Vagina (tissue), 2 donors: ENCODE measurements at regions not wholly inside any gene's neighbourhood (a gene's known extent, or its start where the extent isn't known, plus 50 kb on each side); places are given as distances from the start of the nearest gene placed in this dataset.

ENCODE experiments used
- DNase-seq, 2 donors: peaks; one replicate each; pipeline ENCODE4 v3.0.0-alpha.2; 2017; ENCODE audit errors: extremely low spot score in 2 of 2
- H3K27ac ChIP-seq: fragments of 200-600 bp; sonication (generic); one replicate; pipeline ENCODE4 v1.5.1; 2019
- H3K27me3 ChIP-seq: fragments of 200-600 bp; sonication (generic); one replicate; pipeline ENCODE4 v1.5.1; 2019
- H3K36me3 ChIP-seq, 2 donors: fragments of 200-600 bp; sonication (generic); one replicate each; pipeline ENCODE4 v1.5.1; 2017 to 2019
- H3K4me1 ChIP-seq: fragments of 200-600 bp; sonication (generic); one replicate; pipeline ENCODE4 v1.5.1; 2019
- H3K4me3 ChIP-seq, 2 donors: fragments of 200-600 bp; sonication (generic); 1 replicate in 1 of 2; 2 replicates in 1 of 2; pipeline ENCODE4 v1.5.1; 2016 to 2019
- H3K9me3 ChIP-seq: fragments of 200-600 bp; sonication (generic); one replicate; pipeline ENCODE4 v1.5.1; 2019
- CTCF ChIP-seq, 3 experiments: fragments of 450-650 bp in 2 of 3; fragments of 200-600 bp in 1 of 3; sonication (generic) in 1 of 3; IDR thresholded peaks; one replicate each; pipeline ENCODE4 v1.5.1; 2017 to 2019; ENCODE audit warnings: antibody characterized with exemption in 3 of 3, mild to moderate bottlenecking in 2 of 3, moderate library complexity in 2 of 3
- POLR2A ChIP-seq, 2 donors: fragments of 450-650 bp; IDR thresholded peaks; one replicate each; pipeline ENCODE4 v1.6.1; 2017; ENCODE audit warnings: antibody characterized with exemption in 2 of 2, mild to moderate bottlenecking in 2 of 2, moderate library complexity in 2 of 2
- POLR2AphosphoS5 ChIP-seq, 2 donors: sonication (generic); formaldehyde crosslinking; IDR thresholded peaks; one replicate each; pipeline ENCODE4 v1.9.0; 2017; ENCODE audit warnings: antibody characterized with exemption in 2 of 2, mild to moderate bottlenecking in 2 of 2, low read depth in 1 of 2; ENCODE audit not compliant: insufficient read depth in 1 of 2
- intact Hi-C: fragments of 100-400 bp; cut with DNase I; formaldehyde crosslinking; loops from one replicate; pipeline ENCODE4 v1.15.1; 2023

DNA sequence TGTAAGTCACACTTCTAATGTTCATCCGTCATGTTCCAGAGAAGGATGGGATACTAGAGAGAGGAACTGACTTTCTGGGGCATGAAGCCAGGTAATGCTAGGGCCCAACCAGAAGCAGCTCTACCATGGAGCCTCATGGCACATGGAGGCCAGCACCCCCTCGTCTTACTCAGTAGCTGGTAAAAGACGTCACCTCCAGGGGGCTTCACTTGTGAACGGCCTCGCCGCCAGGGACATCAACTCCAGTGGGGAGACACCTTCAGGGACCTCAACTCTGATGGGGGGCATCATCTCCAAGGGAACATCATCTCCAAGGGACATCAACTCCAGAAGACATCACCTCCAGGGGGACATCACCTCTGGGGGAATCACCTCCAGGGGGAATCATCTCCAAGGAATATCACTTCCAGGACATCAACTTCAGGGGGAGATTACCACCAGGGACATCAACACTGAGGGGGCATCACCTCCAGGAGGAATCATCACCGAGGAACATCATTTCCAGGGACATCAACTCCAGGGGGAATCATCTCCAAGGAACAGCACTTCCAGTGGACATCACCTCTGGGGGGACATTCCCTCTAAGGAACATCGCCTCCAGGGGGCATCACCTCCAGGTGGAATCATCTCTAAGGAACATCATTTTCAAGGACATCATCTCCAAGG is 168.4 kb downstream of the NDUFA10 start:
- no peak overlapping the region for H3K27ac ChIP-seq
- H3K27me3 ChIP-seq = no peaks in the 10 kb centered on the region
- no peaks in the 10 kb centered on the region for H3K9me3 ChIP-seq
- no peak overlapping the region for H3K4me3 ChIP-seq
- no peaks in the 10 kb centered on the region for H3K4me1 ChIP-seq
- intact Hi-C loops = no loop called here
- DNase-seq = peak; percentile 60 to 67
- H3K36me3 ChIP-seq = no peaks in the 10 kb centered on the region
- TF ChIP-seq CTCF (IDR thresholded peaks at IDR 0.05) (no peak), POLR2AphosphoS5 (IDR thresholded peaks at IDR 0.05; ENCODE audit: insufficient read depth in 1 of 2, low read depth in 1 of 2) (no peak), POLR2A (IDR thresholded peaks at IDR 0.05) (no peak)

GRCh38 chr2:239855863-239856587 is 169.1 kb downstream of the NDUFA10 start:
- Histone ChIP-seq H3K27me3 (no peaks in the 10 kb centered on the region), H3K4me3 (no peak overlapping the region), H3K9me3 (no peaks in the 10 kb centered on the region), H3K27ac (peak overlapping the region; percentile 19), H3K36me3 (no peaks in the 10 kb centered on the region), H3K4me1 (no peaks in the 10 kb centered on the region)
- intact Hi-C loops = no loop called here
- peak; percentile 72 to 91 for DNase-seq
- no peak for TF ChIP-seq CTCF (IDR thresholded peaks at IDR 0.05)
- TF ChIP-seq POLR2A (IDR thresholded peaks at IDR 0.05) = no peak
- TF ChIP-seq POLR2AphosphoS5 (IDR thresholded peaks at IDR 0.05; ENCODE audit: insufficient read depth in 1 of 2, low read depth in 1 of 2) = no peak

GRCh38 chr2:239854596-239854995 is 170.5 kb downstream of the NDUFA10 start:
- no peaks in the 10 kb centered on the region for H3K4me1 ChIP-seq
- peak; percentile 7 to 37 for DNase-seq
- no peaks in the 10 kb centered on the region for H3K36me3 ChIP-seq
- intact Hi-C loops = no loop called here
- no peaks in the 10 kb centered on the region for H3K27me3 ChIP-seq
- no peak overlapping the region for H3K27ac ChIP-seq
- H3K4me3 ChIP-seq = no peak overlapping the region
- H3K9me3 ChIP-seq = peaks cover 7% of the 10 kb centered on the region
- TF ChIP-seq POLR2A (IDR thresholded peaks at IDR 0.05) (no peak), CTCF (IDR thresholded peaks at IDR 0.05) (no peak), POLR2AphosphoS5 (IDR thresholded peaks at IDR 0.05; ENCODE audit: insufficient read depth in 1 of 2, low read depth in 1 of 2) (no peak)

- intact Hi-C loops = no loop called here
These were observed 171.3 kb downstream of the NDUFA10 start for GRCh38 chr2:239853706-239854327.

More at GRCh38 chr2:239853706-239854327, 171.3 kb downstream of the NDUFA10 start:
- Histone ChIP-seq H3K4me1 (no peaks in the 10 kb centered on the region), H3K4me3 (no peak overlapping the region), H3K9me3 (peaks cover 7% of the 10 kb centered on the region), H3K27me3 (no peaks in the 10 kb centered on the region), H3K27ac (no peak overlapping the region), H3K36me3 (no peaks in the 10 kb centered on the region)
- no peak for TF ChIP-seq CTCF (IDR thresholded peaks at IDR 0.05)
- no peak for TF ChIP-seq POLR2A (IDR thresholded peaks at IDR 0.05)
- TF ChIP-seq POLR2AphosphoS5 (IDR thresholded peaks at IDR 0.05; ENCODE audit: insufficient read depth in 1 of 2, low read depth in 1 of 2) = no peak
- DNase-seq = peak; percentile 28 to 54
